ENCODE measurements at regions not wholly inside any gene's neighbourhood (a gene's known extent, or its start where the extent isn't known, plus 50 kb on each side); places are given as distances from the start of the nearest gene placed in this dataset.

DNA sequence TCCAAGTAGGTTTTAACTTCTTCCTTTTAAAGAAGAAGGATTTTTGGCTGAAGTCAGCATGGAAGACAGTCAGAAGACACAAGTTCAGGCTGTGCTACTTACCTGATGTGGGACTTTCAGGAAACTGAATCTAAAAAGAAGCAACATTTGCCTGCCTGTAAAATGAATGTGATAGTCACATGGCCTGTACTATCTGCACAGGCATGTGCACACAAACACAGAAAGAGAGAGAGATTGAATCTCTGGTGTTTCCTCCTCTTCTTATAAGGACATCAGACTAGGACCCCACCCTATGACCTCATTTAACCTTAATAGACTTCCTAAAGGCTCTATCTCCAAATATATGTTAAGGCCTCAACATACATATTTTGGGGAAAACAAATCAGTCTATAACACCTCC is 542.9 kb downstream of the PLPP3 start:
- TF ChIP-seq CTCF (IDR thresholded peaks at IDR 0.05) (no peak), POLR2A (IDR thresholded peaks at IDR 0.05) (no peak)

Data from lower leg skin (tissue), 3 donors.